Loucy (cell line): ENCODE measurements at regions not wholly inside any gene's neighbourhood (a gene's known extent, or its start where the extent isn't known, plus 50 kb on each side); places are given as distances from the start of the nearest gene placed in this dataset.
A peak's percentile ranks its signal among the peaks of the same experiment; 100 is the strongest.

Experiments used
- H2AFZ ChIP-seq: fragments of 200-600 bp; sonication (generic); 2 replicates; pipeline ENCODE4 v1.6.0; 2016; ENCODE audit warnings: antibody characterized with exemption, mild to moderate bottlenecking, low read length, moderate library complexity
- H3F3A ChIP-seq: fragments of 200-600 bp; 2 replicates; pipeline ENCODE4 v1.6.0; 2016; ENCODE audit warnings: antibody characterized with exemption, low read depth, mild to moderate bottlenecking
- H3K27me3 ChIP-seq: fragments of 200-600 bp; sonication (generic); 2 replicates; pipeline ENCODE4 v1.6.1; 2014; ENCODE audit warnings: low read length, mild to moderate bottlenecking; ENCODE audit not compliant: insufficient read depth, poor library complexity, severe bottlenecking
- H3K36me3 ChIP-seq: fragments of 200-600 bp; sonication (generic); 2 replicates; pipeline ENCODE4 v1.6.1; 2016; ENCODE audit warnings: low read length; ENCODE audit not compliant: insufficient read depth
- H3K4me1 ChIP-seq: fragments of 200-600 bp; sonication (generic); 2 replicates; pipeline ENCODE4 v1.5.1; 2014; ENCODE audit warnings: low read length, mild to moderate bottlenecking; ENCODE audit not compliant: insufficient read depth, poor library complexity, severe bottlenecking
- H3K4me2 ChIP-seq: fragments of 200-600 bp; sonication (generic); 2 replicates; pipeline ENCODE4 v1.6.0; 2014; ENCODE audit warnings: antibody characterized with exemption, low read length, low read depth, mild to moderate bottlenecking; ENCODE audit not compliant: poor library complexity, severe bottlenecking
- H3K4me3 ChIP-seq: fragments of 200-600 bp; sonication (generic); 2 replicates; pipeline ENCODE4 v1.5.1; 2014; ENCODE audit warnings: low read length, mild to moderate bottlenecking, mixed read lengths; ENCODE audit not compliant: poor library complexity, severe bottlenecking
- H3K79me2 ChIP-seq: fragments of 200-600 bp; sonication (generic); 2 replicates; pipeline ENCODE4 v1.6.1; 2014; ENCODE audit warnings: low read length; ENCODE audit not compliant: insufficient read depth
- H3K9ac ChIP-seq: fragments of 200-600 bp; sonication (generic); 2 replicates; pipeline ENCODE4 v1.6.0; 2014; ENCODE audit warnings: mild to moderate bottlenecking, low read depth, low read length, moderate library complexity; ENCODE audit not compliant: poor library complexity, severe bottlenecking
- H3K9me2 ChIP-seq: fragments of 200-600 bp; sonication (generic); replicated peaks from 2 replicates; pipeline ENCODE4 v1.6.1; 2016; ENCODE audit warnings: low read depth, low read length, mixed read lengths
- H3K9me3 ChIP-seq: fragments of 200-600 bp; sonication (generic); 2 replicates; pipeline ENCODE4 v1.6.1; 2014; ENCODE audit warnings: mild to moderate bottlenecking, antibody characterized with exemption, low read length, low read depth; ENCODE audit not compliant: insufficient read depth
- H4K20me1 ChIP-seq: fragments of 200-600 bp; sonication (generic); 2 replicates; pipeline ENCODE4 v1.6.0; 2014; ENCODE audit warnings: antibody characterized with exemption, low read length, mild to moderate bottlenecking; ENCODE audit not compliant: insufficient read depth, poor library complexity, severe bottlenecking
- EZH2phosphoT487 ChIP-seq: fragments of 200-600 bp; IDR thresholded peaks from 2 replicates; pipeline ENCODE4 v1.6.1; 2018; ENCODE audit warnings: antibody characterized with exemption, mild to moderate bottlenecking, moderate library complexity, borderline replicate concordance
- TF ChIP-seq, protein P1 (sequence below): fragments of 200-600 bp; sonication (generic); conservative IDR thresholded peaks from 2 replicates; pipeline ENCODE4 v1.5.1; 2014; ENCODE audit warnings: mild to moderate bottlenecking, antibody characterized with exemption, low read length

DNA sequence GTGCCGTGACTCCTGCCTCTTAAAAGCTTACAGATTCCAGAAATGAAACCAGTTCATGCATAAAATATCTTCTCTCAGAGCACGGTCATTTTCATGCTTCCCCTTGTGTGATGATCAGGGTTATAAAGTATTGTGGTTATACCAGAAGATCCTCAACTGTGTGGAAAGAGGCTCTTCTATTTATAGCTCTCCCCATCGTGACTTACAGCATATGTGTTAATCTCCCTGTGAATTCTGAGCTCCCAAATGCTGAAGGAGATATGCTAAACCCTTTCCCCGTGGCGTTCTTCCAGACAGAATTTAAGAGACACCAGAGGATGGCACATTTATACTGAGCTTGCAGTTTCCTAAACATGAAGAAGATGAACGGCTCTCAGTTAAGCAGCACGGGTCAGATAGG, 158.8 kb downstream of the CDH26 start:
- H3K4me2 ChIP-seq: peak overlapping the region; percentile 58
- no peaks in the 10 kb centered on the region for H3K9me2 ChIP-seq
- no peaks in the 10 kb centered on the region for H3K79me2 ChIP-seq
- no peak overlapping the region for H3K9ac ChIP-seq
- H3K27me3 ChIP-seq: no peaks in the 10 kb centered on the region
- TF ChIP-seq EZH2phosphoT487: no peak
- TF ChIP-seq, protein P1, sequence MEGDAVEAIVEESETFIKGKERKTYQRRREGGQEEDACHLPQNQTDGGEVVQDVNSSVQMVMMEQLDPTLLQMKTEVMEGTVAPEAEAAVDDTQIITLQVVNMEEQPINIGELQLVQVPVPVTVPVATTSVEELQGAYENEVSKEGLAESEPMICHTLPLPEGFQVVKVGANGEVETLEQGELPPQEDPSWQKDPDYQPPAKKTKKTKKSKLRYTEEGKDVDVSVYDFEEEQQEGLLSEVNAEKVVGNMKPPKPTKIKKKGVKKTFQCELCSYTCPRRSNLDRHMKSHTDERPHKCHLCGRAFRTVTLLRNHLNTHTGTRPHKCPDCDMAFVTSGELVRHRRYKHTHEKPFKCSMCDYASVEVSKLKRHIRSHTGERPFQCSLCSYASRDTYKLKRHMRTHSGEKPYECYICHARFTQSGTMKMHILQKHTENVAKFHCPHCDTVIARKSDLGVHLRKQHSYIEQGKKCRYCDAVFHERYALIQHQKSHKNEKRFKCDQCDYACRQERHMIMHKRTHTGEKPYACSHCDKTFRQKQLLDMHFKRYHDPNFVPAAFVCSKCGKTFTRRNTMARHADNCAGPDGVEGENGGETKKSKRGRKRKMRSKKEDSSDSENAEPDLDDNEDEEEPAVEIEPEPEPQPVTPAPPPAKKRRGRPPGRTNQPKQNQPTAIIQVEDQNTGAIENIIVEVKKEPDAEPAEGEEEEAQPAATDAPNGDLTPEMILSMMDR: no peak
- no peaks in the 10 kb centered on the region for H3K9me3 ChIP-seq
- H3F3A ChIP-seq: no peaks in the 10 kb centered on the region
- no peak overlapping the region for H2AFZ ChIP-seq
- no peaks in the 10 kb centered on the region; the same call in 1 of the 2 replicates for H3K36me3 ChIP-seq
- peaks cover 17% of the 10 kb centered on the region for H3K4me1 ChIP-seq
- peak overlapping the region; percentile 3 for H3K4me3 ChIP-seq
- no peaks in the 10 kb centered on the region for H4K20me1 ChIP-seq

DNA sequence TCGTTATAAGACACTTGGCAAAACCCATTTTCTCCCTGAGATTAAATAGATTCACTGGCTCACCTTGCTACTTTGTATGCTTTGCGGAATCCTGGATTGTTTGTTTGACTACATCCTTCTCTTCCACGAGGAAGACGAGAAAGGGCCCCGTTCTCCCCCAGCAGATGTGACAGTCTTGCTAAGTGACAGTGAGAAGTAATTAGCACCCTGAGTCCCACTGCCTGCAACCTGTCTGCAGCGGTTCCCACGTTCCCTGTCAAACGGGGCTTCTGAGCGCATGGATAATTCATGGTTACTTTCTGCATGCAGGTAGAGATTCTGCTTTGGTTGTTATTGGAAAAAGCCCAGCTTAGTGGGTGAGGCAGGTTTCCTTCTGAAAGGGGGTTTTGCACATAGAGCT, 163.7 kb downstream of the CDH26 start:
- TF ChIP-seq, protein P1: no peak
- no peak for TF ChIP-seq EZH2phosphoT487
- H3K4me1 ChIP-seq: peaks cover 16% of the 10 kb centered on the region
- H3K4me2 ChIP-seq: no peak overlapping the region
- no peak overlapping the region for H2AFZ ChIP-seq
- H3F3A ChIP-seq: no peaks in the 10 kb centered on the region
- H4K20me1 ChIP-seq: no peaks in the 10 kb centered on the region
- no peak overlapping the region for H3K4me3 ChIP-seq
- no peaks in the 10 kb centered on the region for H3K9me3 ChIP-seq
- H3K36me3 ChIP-seq: no peaks in the 10 kb centered on the region
- no peaks in the 10 kb centered on the region for H3K27me3 ChIP-seq
- H3K9me2 ChIP-seq: no peaks in the 10 kb centered on the region
- no peaks in the 10 kb centered on the region for H3K79me2 ChIP-seq
- no peak overlapping the region for H3K9ac ChIP-seq

DNA sequence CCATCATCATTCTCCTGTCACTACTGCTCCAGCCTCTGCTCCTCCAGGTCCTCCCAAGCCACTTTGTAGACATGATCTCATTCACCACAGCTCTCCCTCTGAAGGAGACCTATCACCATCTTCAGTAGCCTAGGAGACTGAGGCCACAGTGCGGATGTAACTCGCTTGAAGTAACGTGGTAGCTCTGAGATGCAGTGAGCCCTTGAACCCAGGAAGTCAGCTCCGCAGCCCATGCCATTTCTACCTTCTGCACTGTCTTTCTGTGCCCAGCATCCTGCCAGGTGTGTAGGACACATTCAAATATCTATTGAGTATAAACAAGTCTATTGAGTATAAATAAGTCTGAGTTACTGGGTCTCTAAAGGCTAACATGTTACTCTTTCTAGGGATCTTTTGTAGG, 164.4 kb downstream of the CDH26 start:
- no peak overlapping the region for H3K4me3 ChIP-seq

More for the DNA sequence above, 164.4 kb downstream of the CDH26 start:
- no peaks in the 10 kb centered on the region for H3K9me3 ChIP-seq
- no peaks in the 10 kb centered on the region for H4K20me1 ChIP-seq
- H3K27me3 ChIP-seq: no peaks in the 10 kb centered on the region
- H3K36me3 ChIP-seq: no peaks in the 10 kb centered on the region
- H3K4me1 ChIP-seq: peaks cover 9% of the 10 kb centered on the region
- H2AFZ ChIP-seq: no peak overlapping the region
- H3K9me2 ChIP-seq: no peaks in the 10 kb centered on the region
- H3F3A ChIP-seq: no peaks in the 10 kb centered on the region
- TF ChIP-seq EZH2phosphoT487: no peak
- TF ChIP-seq, protein P1: no peak
- no peak overlapping the region for H3K4me2 ChIP-seq
- no peak overlapping the region for H3K9ac ChIP-seq
- no peaks in the 10 kb centered on the region for H3K79me2 ChIP-seq
